Fibroblast of upper back skin (primary cell): ENCODE measurements at regions not wholly inside any gene's neighbourhood (a gene's known extent, or its start where the extent isn't known, plus 50 kb on each side); places are given as distances from the start of the nearest gene placed in this dataset.

Source experiments
- DNase-seq: peaks from one replicate; pipeline ENCODE4 v3.0.0-alpha.2; 2013

DNA sequence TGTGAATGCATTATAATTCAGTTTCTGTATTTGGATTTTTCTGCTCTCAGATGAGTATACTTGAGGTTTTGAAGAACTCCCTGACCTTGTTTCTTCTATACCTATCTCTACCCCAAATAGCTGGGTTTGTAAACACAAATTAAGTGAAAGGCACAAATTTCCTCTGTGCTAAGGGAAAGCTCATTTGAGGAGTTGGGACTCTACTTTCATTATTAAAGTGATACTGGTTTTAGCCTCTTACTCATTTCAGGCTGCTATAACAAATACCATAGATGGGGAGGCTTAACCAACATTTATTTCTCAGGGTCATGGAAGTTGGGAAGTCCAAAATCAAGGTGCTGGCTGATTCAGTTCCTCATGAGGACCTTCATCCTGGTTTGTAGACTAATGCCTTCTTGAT is 97.2 kb upstream of the ANKH start:
- no peak for DNase-seq

DNA sequence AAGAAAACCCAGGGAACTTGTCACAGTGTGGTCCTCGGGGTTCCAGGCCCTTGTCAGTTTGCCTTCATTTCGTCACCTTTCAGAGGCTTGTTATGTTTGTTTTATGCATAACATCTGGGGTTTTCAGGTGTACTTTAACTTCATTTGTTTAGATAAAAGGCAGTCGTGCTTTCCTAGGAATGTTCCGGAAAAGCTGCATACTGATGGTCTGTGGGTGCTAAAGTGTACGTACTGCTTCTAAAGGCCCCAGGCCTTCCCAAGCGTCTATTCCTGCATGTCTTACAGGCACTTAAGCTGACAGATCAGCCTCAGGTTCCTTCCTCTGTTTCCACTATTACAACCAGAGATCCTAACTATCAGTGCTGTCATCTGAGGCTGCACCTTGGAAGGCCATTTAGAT is 95.6 kb upstream of the ANKH start:
- DNase-seq, result no peak

DNA sequence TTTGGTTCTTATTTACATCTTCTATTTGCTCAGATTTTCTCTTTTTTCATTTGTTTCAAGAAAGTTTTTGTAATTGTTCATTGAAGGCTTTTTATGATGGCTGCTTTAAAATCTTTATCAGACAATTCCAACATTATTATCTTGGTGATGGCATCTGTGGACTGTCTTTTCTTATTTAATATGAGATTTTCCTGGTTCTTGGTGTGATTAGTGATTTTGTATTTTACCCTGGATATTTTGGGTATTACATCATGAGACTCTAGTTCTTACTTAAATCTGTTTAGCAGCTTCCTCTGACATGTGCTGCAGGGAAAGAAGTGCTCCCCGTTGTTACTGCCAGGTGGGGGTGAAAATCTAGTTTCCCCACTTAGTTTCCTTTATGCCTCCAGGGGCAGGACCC is 94.2 kb upstream of the ANKH start:
- DNase-seq, result no peak

- no peak for DNase-seq
These were observed 91.0 kb upstream of the ANKH start for GRCh38 chr5:14962604-14963003.

GRCh38 chr5:14960120-14960462 is 88.5 kb upstream of the ANKH start:
- no peak for DNase-seq

DNA sequence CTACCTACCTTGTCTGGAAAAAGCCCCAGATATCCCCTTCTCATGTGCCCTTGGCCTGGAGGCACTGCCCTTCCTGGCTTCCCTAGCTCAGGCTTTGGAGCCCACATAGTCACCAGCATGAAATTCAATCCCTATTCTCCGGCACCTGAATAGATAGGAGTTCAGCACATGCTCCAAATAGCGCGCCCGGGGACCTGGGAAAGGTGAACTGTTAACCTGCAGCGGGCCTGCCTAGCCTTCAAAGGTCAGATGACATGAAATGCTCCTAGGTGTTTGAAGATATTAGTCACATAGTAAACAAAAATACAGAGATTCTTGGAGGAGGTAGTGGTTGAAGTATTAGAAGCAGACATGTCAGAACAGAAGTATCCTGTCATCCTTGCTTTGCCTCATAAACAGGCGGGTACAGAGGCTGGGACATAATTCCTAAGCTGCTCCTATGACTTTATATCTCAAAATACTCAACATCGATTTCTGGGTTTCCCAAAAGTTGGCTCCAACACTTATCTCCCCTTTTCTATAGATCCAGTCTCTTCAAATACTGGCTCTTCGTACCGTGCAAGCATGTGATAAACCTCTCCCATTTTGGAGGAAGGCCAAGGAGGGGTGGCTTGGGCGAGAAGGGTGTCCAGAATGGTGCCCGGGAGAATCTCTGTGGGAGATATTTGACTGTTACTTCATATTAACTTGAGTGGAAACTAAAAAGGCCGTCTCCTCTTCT is 88.0 kb upstream of the ANKH start:
- DNase-seq, result no peak

DNA sequence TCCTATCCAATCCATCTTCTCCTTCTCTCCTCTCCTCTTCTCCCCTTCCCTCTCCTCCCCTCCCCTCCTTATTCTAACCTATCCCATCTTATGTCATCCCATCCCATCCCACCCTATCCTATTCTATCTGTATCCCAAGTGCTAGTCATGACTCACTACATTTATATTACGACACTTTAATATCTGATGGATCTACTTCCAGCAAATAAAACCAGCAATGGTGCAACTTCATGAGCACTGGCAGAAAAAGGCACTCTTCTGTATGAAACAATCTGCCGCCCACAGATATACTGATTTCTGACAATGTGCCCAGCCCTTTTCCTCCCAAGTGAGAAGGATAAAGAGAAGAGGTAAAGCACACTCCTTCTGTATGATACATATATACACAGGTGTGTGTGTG is 86.6 kb upstream of the ANKH start:
- peak; percentile 9 for DNase-seq

DNA sequence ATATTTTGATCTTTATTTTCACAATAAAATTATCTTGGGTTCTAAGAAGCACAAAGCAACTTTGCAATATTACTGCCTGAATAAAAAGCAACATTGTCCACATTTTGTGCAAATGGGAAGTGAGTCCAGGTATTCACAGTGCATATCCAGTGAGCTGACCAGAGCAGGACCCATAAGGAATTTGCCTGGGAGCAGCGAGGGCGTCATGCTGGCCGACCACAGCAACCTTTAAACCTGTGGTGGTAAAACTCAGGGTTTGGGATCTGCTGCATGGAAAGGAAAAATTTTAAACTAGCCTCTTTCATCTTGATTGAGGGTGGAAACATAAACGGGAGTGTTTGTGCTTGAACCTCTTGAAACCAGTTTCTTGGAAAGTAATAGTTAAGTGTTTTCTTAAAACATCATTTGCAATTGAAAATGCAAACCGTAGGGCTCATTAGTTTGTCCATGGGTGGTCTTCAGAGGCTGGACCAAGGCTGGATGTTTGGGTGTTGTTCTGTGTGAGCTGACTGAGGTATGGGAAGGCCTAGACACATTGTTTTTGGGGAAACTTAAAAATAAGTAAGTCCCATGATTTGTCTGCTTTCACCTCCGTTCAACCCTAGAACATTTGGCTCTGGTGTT is 85.0 kb upstream of the ANKH start:
- no peak for DNase-seq

- no peak for DNase-seq
These were observed 83.2 kb upstream of the ANKH start for GRCh38 chr5:14954616-14955343.

- no peak for DNase-seq
These were observed 82.6 kb upstream of the ANKH start for GRCh38 chr5:14954216-14954615.

DNA sequence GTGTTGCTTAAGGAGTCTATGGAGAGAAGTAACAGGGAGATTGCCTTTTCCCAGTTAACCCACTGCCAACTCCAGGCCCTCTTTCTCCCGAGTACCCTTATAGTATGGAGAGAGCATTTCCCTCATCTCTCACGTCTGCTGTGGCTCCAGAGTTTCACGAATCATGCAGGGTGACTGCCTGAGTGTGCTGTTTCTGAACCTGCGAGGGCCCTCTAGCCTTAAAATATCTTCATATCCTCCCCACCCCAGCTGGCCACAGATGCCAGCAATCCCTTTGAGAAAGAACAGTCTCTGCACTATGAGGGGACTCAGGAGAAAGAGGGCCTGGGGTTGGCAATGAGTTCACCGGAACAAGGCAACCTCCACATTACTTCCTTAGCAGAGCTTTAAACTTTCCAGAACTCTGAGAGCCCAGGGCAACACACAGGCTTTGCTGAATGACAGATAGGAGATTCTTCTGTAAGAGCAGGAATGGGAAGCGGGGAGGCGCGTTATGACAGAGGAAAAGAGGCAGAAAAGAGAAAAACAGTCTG is 81.6 kb upstream of the ANKH start:
- DNase-seq, result no peak

DNA sequence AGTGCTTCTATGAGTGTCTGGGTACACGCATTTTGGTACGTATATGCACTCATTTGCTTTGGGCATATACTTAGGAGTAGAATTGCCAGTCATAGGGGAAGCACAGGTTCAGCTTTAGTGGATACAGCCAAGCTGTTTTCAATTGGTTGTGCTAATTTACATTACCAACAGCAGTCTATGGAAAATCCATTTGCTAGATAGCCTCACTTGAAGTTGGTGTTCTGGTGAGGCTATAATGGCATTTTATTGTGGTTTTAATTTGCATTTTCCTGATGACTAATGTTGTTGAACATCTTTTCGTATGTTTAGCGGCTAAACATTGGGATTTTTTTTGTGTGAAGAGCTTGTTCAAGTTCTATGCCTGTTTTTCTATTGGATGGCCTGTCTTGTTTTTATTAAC is 76.8 kb upstream of the ANKH start:
- no peak for DNase-seq

GRCh38 chr5:14946815-14947620 is 75.4 kb upstream of the ANKH start:
- no peak for DNase-seq

DNA sequence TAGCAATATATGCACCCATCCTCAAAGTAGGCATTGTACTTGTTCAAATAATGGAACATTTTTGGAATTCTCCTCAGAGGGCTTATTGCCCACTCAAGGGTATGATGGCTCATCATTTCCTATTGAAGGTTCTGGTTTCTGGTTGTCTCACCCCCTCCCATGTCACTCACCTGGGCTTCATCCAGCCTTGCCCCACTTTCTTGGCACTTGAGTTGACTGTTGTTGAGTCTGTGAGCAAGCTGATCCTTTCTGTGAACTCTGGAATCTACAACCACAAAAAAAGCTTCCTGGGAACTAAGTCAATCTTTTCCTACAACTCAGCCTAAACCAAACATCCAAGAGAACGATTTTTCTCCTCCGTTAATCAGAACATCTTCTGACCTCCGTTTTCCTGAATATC is 73.9 kb upstream of the ANKH start:
- no peak for DNase-seq

DNA sequence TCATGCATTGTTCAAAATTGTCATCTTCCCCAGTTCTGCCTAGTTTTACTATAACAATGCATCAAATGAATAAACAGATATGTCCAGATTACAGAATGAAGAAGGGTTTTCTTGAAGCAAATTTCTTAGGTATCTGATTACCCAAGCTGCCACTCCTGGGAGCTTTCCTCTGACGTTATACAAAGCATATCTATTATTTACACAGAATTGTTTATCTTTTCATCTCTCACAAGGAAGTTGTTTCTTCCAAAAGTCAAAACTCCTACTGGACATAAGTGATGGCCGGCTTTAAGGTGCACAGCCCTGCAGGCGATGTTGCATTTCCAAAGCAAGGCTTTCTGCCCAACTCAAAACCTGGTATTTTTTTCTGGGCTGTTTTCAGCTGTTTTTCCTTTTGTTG is 73.4 kb upstream of the ANKH start:
- no peak for DNase-seq

DNA sequence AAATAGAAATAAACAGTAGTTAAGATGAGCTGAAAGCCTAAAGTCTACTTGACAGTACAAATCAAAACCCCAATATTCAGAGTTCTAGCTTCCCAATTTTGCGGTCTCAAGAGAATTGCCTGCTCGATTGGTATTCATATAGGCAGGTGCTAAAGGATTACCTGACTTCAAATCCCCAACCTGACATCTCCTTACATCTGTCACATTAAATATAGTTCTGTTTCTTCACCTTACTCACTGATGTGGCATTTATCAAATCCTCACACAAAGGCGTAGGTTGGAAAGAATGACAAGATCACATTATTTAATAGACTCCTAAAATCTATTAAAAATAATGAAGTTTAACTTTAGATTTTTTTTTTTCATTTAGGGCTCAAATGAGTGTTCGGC is 72.8 kb upstream of the ANKH start:
- DNase-seq, result no peak

DNA sequence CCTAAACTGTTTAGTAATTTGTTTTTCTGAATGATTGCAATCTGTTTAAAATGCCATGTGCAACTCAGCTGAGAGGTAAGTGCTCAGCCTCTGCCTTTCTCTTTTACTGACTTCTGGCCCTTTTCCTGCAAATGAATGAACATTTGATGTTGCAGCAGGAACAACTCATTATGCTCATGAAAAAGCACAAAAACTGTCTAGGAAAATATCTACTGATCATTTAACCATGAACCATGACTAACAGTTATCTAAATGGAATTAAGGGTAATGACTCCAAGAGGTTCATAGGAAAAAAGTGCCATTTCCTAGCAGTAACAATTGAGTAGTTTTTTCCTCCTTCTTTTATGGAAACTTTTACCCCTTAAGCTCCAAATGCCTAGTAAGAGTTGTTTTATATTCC is 70.6 kb upstream of the ANKH start:
- DNase-seq, result no peak

DNA sequence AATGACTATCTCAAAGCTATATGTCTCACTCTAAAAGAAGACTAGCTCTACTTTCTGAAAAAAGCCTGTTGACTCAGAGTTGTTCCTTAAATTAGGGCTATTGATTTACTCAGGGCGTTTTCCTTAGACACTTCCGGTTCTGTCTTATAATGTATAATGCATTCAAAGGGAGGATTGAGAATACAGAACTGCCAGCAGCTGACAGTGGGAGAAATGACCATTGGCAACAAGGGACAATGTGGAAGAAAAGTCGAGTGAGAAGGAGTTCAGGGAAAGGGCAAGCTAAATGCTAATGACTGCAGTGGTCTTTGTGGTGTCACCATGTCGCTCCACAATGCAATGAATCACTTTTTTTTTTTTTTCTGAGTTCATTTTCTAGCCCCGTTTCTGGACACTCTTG is 65.7 kb upstream of the ANKH start:
- no peak for DNase-seq

GRCh38 chr5:14936588-14936987 is 65.0 kb upstream of the ANKH start:
- DNase-seq, result no peak

DNA sequence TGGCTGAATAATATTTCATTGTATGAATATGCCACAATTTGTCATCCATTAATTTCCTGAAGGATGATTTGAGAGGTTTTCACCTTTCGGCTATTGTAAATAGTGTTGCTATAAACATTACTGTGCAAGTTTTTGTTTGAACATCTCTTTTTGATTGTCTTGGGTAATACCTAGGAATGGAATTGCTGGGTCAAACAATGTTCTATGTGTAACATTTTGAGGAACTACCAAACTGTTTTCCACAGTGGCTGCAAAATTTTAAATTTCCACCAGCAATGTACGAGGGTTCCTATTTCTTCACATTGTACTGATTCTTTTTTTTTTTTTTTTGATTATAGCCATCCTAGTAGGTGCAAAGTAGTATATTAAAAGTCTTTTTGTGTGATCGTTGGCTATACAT is 63.8 kb upstream of the ANKH start:
- no peak for DNase-seq

DNA sequence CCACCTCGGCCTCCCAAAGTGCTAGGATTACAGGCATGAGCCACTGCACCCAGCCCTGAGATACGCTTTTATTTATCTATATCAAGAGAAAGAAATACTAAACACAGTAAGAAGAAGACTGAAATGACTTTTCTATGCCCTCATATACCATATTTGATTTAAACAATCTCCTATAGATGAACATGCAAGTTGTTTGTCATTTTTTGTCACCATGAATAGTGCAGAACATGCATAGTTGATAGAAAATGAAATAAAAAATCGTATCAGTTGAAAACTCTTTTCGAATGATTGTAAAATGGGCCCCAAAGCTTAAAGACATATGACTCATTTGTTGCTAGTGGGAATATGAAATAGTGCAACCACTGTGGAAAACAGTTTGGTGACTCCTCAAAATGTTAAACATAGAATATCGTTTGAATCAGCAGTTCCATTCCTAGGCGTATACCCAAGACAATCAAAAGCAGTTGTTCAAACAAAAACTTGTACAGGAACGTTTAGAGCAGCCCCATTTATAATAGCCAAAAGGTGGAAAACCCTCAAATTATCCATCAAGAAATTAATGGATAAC is 61.4 kb upstream of the ANKH start:
- DNase-seq, result no peak

DNA sequence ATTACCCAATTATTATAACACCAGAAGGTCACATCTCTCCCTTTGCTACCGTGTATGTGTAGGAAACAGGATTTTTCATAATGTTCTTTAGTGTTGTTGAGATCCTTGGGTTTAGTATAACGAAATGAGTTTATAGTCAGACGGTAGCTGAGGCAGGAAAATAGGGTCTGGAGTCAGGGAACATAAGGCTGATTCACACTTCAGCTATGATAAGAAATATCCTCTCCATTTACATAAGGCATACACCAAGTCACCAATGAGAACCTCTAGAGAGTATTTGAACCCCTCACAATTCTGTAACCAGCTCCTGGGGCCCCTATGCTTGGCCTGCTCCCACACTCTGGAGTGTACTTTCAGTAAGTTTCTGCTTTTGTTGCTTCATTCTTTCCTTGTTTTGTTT is 58.9 kb upstream of the ANKH start:
- no peak for DNase-seq
